ENCODE measurements at regions not wholly inside any gene's neighbourhood (a gene's known extent, or its start where the extent isn't known, plus 50 kb on each side); places are given as distances from the start of the nearest gene placed in this dataset.

- no peak for DNase-seq
- H3K27me3 Mint-ChIP-seq (ENCODE audit: low read depth): peaks cover 2% of the 10 kb centered on the region
Measured at GRCh38 chr12:116398193-116398592, 120.7 kb upstream of the MED13L start.

GRCh38 chr12:116399055-116399454 lies 121.6 kb upstream of the MED13L start:
- DNase-seq (no peak), ATAC-seq (no peak)
- H3K4me1 Mint-ChIP-seq (ENCODE audit: low read depth): no peaks in the 10 kb centered on the region
- H3K27me3 Mint-ChIP-seq (ENCODE audit: low read depth): peaks cover 2% of the 10 kb centered on the region
- H3K36me3 Mint-ChIP-seq (ENCODE audit: insufficient read depth): peaks cover 3% of the 10 kb centered on the region
- no peak overlapping the region for H3K4me3 Mint-ChIP-seq
- H3K9me3 Mint-ChIP-seq: peaks cover 27% of the 10 kb centered on the region

More at GRCh38 chr12:116398193-116398592, 120.7 kb upstream of the MED13L start:
- Mint-ChIP-seq H3K9me3 (peaks cover 27% of the 10 kb centered on the region), H3K4me1 (ENCODE audit: low read depth) (peaks cover 2% of the 10 kb centered on the region), H3K4me3 (no peak overlapping the region), H3K36me3 (ENCODE audit: insufficient read depth) (peaks cover 3% of the 10 kb centered on the region)
- no peak for ATAC-seq

DNA sequence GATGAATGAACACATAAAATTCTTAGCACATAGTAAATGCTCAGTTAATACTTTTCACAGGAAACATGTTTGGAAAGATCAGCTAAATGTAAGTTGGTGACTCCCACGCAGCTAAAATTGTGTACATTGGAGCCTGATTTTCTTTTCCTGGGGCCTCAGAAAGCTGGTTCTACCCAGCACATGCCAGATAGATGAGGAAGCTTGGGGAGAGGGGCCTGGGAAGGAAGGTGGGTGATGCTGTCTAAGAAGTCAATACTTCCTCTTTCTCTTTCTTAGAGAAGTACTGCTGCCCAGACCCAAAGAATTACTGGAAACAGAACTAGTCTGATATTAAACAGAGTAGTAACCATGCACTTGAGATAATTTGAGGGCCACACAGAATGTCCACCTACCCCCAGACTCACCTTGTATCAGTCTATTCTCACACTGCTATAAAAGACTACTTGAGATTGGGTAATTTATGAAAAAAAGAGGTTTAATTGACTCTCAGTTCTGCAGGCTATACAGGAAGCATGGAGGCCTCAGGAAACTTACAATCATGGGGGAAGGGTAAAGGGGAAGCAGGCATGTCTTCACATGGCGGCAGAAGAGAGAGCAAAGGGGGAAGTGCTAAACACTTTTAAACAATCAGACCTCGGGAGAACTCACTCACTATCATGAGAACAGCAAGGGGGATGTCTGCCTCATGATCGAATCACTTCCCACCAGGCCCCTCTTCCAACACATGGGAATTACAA lies 123.3 kb upstream of the MED13L start:
- H3K4me3 Mint-ChIP-seq: no peak overlapping the region
- DNase-seq (no peak), ATAC-seq (no peak)
- H3K27me3 Mint-ChIP-seq (ENCODE audit: low read depth): peaks cover 2% of the 10 kb centered on the region
- no peaks in the 10 kb centered on the region for H3K4me1 Mint-ChIP-seq (ENCODE audit: low read depth)
- H3K9me3 Mint-ChIP-seq: peaks cover 27% of the 10 kb centered on the region
- H3K36me3 Mint-ChIP-seq (ENCODE audit: insufficient read depth): peaks cover 3% of the 10 kb centered on the region

GRCh38 chr12:116401565-116401964 lies 124.1 kb upstream of the MED13L start:
- DNase-seq: no peak
- ATAC-seq: no peak
- Mint-ChIP-seq H3K4me3 (no peak overlapping the region), H3K4me1 (ENCODE audit: low read depth) (no peaks in the 10 kb centered on the region), H3K36me3 (ENCODE audit: insufficient read depth) (peaks cover 3% of the 10 kb centered on the region), H3K9me3 (peaks cover 27% of the 10 kb centered on the region), H3K27me3 (ENCODE audit: low read depth) (peaks cover 2% of the 10 kb centered on the region)

DNA sequence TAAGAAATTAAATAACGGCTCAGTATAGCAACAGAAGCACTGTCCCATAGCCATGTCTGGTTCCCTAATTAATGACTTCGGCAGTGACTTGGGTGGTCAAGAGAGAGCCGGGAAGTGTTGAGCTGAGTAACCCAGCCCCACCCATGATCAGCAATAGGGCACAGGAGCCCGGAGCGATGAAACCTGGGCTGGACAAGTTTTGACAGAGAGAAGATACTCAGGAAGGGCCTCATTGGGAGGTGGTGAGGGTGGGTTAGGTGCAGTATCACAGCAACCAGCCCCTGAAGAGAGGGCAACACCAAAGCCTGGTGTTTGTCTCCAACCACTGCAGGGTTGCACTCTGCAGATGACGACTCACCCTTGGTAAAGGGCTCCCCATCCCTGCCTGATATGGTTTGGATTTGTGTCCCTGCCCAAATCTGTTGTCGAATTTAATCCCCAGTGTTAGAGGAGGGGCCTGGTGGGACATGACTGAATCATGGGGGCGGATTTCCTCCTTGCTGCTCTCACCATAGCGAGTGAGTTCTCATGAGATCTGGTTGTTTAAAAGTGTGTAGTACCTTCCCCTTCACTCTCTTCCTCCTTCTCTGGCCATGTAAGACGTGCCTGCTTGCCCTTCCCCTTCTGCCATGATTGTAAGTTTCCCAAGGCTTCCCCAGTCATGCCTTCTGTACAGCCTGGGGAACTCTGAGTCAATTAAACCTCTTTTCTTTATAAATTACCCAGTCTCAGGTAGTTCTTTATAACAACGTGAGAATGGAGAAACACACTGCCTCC lies 124.9 kb upstream of the MED13L start:
- no peak for ATAC-seq
- Mint-ChIP-seq H3K27me3 (ENCODE audit: low read depth) (no peaks in the 10 kb centered on the region), H3K9me3 (peaks cover 27% of the 10 kb centered on the region), H3K36me3 (ENCODE audit: insufficient read depth) (peaks cover 3% of the 10 kb centered on the region), H3K4me3 (no peak overlapping the region), H3K4me1 (ENCODE audit: low read depth) (no peaks in the 10 kb centered on the region)
- DNase-seq: no peak

GRCh38 chr12:116403546-116403945 lies 126.1 kb upstream of the MED13L start:
- Mint-ChIP-seq H3K4me1 (ENCODE audit: low read depth) (no peaks in the 10 kb centered on the region), H3K4me3 (no peak overlapping the region), H3K36me3 (ENCODE audit: insufficient read depth) (peaks cover 1% of the 10 kb centered on the region), H3K27me3 (ENCODE audit: low read depth) (no peaks in the 10 kb centered on the region), H3K9me3 (peaks cover 18% of the 10 kb centered on the region)
- ATAC-seq: no peak
- no peak for DNase-seq

GRCh38 chr12:116404247-116404646 lies 126.8 kb upstream of the MED13L start:
- Mint-ChIP-seq H3K4me3 (no peak overlapping the region), H3K36me3 (ENCODE audit: insufficient read depth) (peaks cover 1% of the 10 kb centered on the region), H3K27me3 (ENCODE audit: low read depth) (no peaks in the 10 kb centered on the region), H3K4me1 (ENCODE audit: low read depth) (no peaks in the 10 kb centered on the region), H3K9me3 (peaks cover 11% of the 10 kb centered on the region)
- ATAC-seq (no peak), DNase-seq (no peak)

DNA sequence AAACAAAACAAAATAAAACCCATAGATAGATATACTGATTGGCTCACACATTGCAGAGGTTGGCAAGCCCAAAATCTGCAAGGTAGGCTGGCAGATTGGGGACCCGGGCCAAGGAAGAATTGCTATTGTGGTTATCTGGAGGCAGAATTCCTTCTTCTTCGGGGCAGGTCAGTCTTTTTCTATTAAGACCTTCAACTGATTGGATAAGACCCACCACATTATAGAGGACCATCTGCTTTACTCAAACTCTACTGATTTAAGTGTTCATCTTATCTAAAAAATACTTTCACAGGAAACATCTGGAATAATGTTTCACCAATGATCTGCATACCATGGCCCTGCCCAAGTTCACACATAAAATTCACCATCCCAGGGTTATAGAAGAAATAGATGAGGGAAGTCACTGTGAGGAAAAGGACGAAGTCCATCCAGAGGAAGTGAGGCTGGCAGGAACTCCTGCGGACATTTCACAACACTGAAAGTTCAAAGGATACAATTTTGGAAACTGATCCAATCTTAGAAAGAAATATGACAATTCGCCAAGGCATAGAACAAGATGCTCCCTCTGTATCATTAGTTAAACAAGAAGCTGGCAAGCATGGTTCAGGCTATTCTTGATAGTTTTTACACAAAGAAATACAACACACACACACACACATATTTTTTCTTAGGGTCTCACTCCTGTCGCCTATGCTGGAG lies 127.6 kb upstream of the MED13L start:
- DNase-seq: no peak
- peaks cover 1% of the 10 kb centered on the region for H3K36me3 Mint-ChIP-seq (ENCODE audit: insufficient read depth)
- no peak overlapping the region for H3K4me3 Mint-ChIP-seq
- no peaks in the 10 kb centered on the region for H3K27me3 Mint-ChIP-seq (ENCODE audit: low read depth)
- H3K9me3 Mint-ChIP-seq: peaks cover 8% of the 10 kb centered on the region
- no peak for ATAC-seq
- no peaks in the 10 kb centered on the region for H3K4me1 Mint-ChIP-seq (ENCODE audit: low read depth)

GRCh38 chr12:116406529-116406928 lies 129.0 kb upstream of the MED13L start:
- no peak for DNase-seq
- Mint-ChIP-seq H3K4me1 (ENCODE audit: low read depth) (no peaks in the 10 kb centered on the region), H3K4me3 (no peak overlapping the region), H3K27me3 (ENCODE audit: low read depth) (no peaks in the 10 kb centered on the region), H3K9me3 (no peaks in the 10 kb centered on the region), H3K36me3 (ENCODE audit: insufficient read depth) (no peaks in the 10 kb centered on the region)
- no peak for ATAC-seq

- H3K9me3 Mint-ChIP-seq: no peaks in the 10 kb centered on the region
- no peak for DNase-seq
Measured at GRCh38 chr12:116408489-116409250, 131.2 kb upstream of the MED13L start.

DNA sequence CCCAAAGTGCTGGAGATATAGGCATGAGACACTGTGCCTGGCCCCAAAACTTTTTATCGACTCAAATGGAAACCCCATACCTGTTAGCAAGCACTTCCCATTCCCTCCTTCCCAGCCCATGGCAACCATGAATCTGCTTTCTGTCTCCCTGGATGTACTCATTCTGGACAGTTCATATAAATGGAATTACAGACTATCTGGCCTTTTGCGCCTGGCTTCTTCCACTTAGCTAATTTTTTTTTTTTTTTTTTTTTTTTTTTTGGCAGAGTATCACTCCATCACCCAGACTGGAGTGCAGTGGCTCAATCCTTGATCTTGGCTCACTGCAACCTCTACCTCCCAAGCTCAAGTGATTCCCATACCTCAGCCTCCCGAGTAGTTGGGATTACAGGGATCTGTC lies 134.5 kb upstream of the MED13L start:
- H3K27me3 Mint-ChIP-seq (ENCODE audit: low read depth): no peaks in the 10 kb centered on the region
- H3K36me3 Mint-ChIP-seq (ENCODE audit: insufficient read depth): no peaks in the 10 kb centered on the region
- H3K9me3 Mint-ChIP-seq: no peaks in the 10 kb centered on the region
- ATAC-seq (no peak), DNase-seq (no peak)
- H3K4me1 Mint-ChIP-seq (ENCODE audit: low read depth): no peaks in the 10 kb centered on the region
- no peak overlapping the region for H3K4me3 Mint-ChIP-seq

More at GRCh38 chr12:116408489-116409250, 131.2 kb upstream of the MED13L start:
- Mint-ChIP-seq H3K4me1 (ENCODE audit: low read depth) (no peaks in the 10 kb centered on the region), H3K4me3 (no peak overlapping the region), H3K27me3 (ENCODE audit: low read depth) (no peaks in the 10 kb centered on the region), H3K36me3 (ENCODE audit: insufficient read depth) (no peaks in the 10 kb centered on the region)
- ATAC-seq: no peak

DNA sequence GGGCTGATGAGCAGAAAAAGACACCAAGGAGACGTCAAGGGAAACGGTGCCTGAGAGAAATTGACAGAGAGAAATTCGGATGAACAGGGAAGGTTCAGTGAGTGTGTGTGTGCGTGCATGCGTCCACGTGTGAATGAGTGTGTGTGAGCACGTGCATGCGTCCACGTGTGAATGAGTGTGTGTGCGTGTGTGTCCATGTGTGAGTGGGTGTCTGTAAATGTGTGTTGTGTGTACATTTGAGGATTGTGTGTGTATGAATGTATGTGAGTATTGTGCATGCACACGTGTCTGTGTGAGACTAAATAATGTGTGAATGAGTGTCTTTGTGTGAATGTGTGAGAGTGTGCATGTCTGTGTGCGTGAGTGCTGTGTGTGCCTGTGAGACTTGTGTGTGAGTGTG lies 137.4 kb upstream of the MED13L start:
- H3K27me3 Mint-ChIP-seq (ENCODE audit: low read depth): no peaks in the 10 kb centered on the region
- ATAC-seq: no peak
- no peaks in the 10 kb centered on the region for H3K4me1 Mint-ChIP-seq (ENCODE audit: low read depth)
- no peaks in the 10 kb centered on the region for H3K36me3 Mint-ChIP-seq (ENCODE audit: insufficient read depth)
- H3K4me3 Mint-ChIP-seq: no peak overlapping the region
- no peaks in the 10 kb centered on the region for H3K9me3 Mint-ChIP-seq
- no peak for DNase-seq

DNA sequence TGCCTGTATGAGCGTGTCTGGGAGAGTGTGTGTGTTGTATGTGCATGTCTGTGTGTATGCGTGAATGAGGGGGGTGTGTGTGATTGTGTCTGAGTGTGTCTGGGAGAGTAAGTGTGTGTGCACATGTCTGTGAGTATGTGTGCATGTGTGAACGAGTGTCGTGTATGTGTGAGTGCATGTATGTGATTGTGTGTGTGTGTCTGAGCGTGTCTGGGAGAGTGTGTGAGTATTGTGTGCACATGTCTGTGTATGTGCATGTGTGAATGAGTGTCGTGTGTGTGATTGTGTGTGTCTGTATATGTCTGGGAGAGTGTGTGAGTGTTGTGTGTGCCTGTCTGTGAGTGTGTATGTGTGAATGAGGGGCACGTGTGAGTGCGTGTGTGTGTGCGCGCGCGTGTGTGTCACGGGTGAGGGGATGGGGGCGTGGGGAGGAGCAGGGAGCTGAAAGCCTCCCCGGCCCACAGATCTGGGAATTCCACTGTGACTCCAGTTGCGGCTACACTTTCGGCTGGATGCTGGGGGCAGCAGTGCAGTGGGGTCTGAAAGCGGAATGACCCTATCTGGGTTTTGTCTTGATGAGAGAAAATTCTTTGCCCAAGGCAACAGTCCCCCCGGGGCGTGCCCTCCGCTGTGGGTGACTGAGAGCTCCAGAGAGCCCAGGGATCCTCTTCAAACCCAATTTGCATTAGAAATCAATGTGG lies 138.1 kb upstream of the MED13L start:
- H3K9me3 Mint-ChIP-seq: no peaks in the 10 kb centered on the region
- H3K27me3 Mint-ChIP-seq (ENCODE audit: low read depth): no peaks in the 10 kb centered on the region
- H3K4me1 Mint-ChIP-seq (ENCODE audit: low read depth): no peaks in the 10 kb centered on the region
- ATAC-seq: no peak
- no peaks in the 10 kb centered on the region for H3K36me3 Mint-ChIP-seq (ENCODE audit: insufficient read depth)
- H3K4me3 Mint-ChIP-seq: no peak overlapping the region
- DNase-seq: no peak

Data from activated T-cell treated with anti-CD3 and anti-CD28 coated beads, Interleukin-2, amount 50 U/mL, for 4 hours (primary cell).